Loucy (cell line): ENCODE measurements at regions not wholly inside any gene's neighbourhood (a gene's known extent, or its start where the extent isn't known, plus 50 kb on each side); places are given as distances from the start of the nearest gene placed in this dataset.
"Not testable (repeated sequence)": the region's sequence is repeated elsewhere in the genome, so short reads cannot be mapped to it uniquely, and the experiment has no call there.

ENCODE experiments used
- H2AFZ ChIP-seq: fragments of 200-600 bp; sonication (generic); 2 replicates; pipeline ENCODE4 v1.6.0; 2016; ENCODE audit warnings: antibody characterized with exemption, mild to moderate bottlenecking, low read length, moderate library complexity
- H3F3A ChIP-seq: fragments of 200-600 bp; 2 replicates; pipeline ENCODE4 v1.6.0; 2016; ENCODE audit warnings: antibody characterized with exemption, low read depth, mild to moderate bottlenecking
- H3K27me3 ChIP-seq: fragments of 200-600 bp; sonication (generic); 2 replicates; pipeline ENCODE4 v1.6.1; 2014; ENCODE audit warnings: low read length, mild to moderate bottlenecking; ENCODE audit not compliant: insufficient read depth, poor library complexity, severe bottlenecking
- H3K36me3 ChIP-seq: fragments of 200-600 bp; sonication (generic); 2 replicates; pipeline ENCODE4 v1.6.1; 2016; ENCODE audit warnings: low read length; ENCODE audit not compliant: insufficient read depth
- H3K4me1 ChIP-seq: fragments of 200-600 bp; sonication (generic); 2 replicates; pipeline ENCODE4 v1.5.1; 2014; ENCODE audit warnings: low read length, mild to moderate bottlenecking; ENCODE audit not compliant: insufficient read depth, poor library complexity, severe bottlenecking
- H3K4me2 ChIP-seq: fragments of 200-600 bp; sonication (generic); 2 replicates; pipeline ENCODE4 v1.6.0; 2014; ENCODE audit warnings: antibody characterized with exemption, low read length, low read depth, mild to moderate bottlenecking; ENCODE audit not compliant: poor library complexity, severe bottlenecking
- H3K4me3 ChIP-seq: fragments of 200-600 bp; sonication (generic); 2 replicates; pipeline ENCODE4 v1.5.1; 2014; ENCODE audit warnings: low read length, mild to moderate bottlenecking, mixed read lengths; ENCODE audit not compliant: poor library complexity, severe bottlenecking
- H3K79me2 ChIP-seq: fragments of 200-600 bp; sonication (generic); 2 replicates; pipeline ENCODE4 v1.6.1; 2014; ENCODE audit warnings: low read length; ENCODE audit not compliant: insufficient read depth
- H3K9ac ChIP-seq: fragments of 200-600 bp; sonication (generic); 2 replicates; pipeline ENCODE4 v1.6.0; 2014; ENCODE audit warnings: mild to moderate bottlenecking, low read depth, low read length, moderate library complexity; ENCODE audit not compliant: poor library complexity, severe bottlenecking
- H3K9me2 ChIP-seq: fragments of 200-600 bp; sonication (generic); replicated peaks from 2 replicates; pipeline ENCODE4 v1.6.1; 2016; ENCODE audit warnings: low read depth, low read length, mixed read lengths
- H3K9me3 ChIP-seq: fragments of 200-600 bp; sonication (generic); 2 replicates; pipeline ENCODE4 v1.6.1; 2014; ENCODE audit warnings: mild to moderate bottlenecking, antibody characterized with exemption, low read length, low read depth; ENCODE audit not compliant: insufficient read depth
- H4K20me1 ChIP-seq: fragments of 200-600 bp; sonication (generic); 2 replicates; pipeline ENCODE4 v1.6.0; 2014; ENCODE audit warnings: antibody characterized with exemption, low read length, mild to moderate bottlenecking; ENCODE audit not compliant: insufficient read depth, poor library complexity, severe bottlenecking

DNA sequence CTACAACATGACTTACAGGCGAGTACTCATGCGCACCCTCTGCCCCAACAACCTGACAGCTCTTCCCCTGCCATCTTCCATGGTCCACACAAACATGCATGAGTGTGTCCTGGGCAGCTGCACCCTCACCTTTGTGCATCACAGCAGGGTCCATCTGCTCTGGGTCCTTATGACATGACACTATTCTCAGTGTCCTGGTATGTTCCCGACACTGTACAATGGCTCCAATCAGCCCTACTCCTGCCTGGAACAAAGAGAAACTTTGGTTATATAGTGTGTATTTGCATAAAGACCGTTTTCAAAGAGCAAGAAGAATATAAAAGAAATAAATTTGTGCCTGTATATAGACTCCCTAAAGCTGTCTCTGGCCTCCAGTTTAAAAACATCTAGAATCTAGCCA, 1679.2 kb downstream of the SPATA31A7 start:
- H3K4me1 ChIP-seq, H3K79me2 ChIP-seq, H3K27me3 ChIP-seq, H3F3A ChIP-seq, H3K36me3 ChIP-seq, H4K20me1 ChIP-seq, H3K9me2 ChIP-seq, H3K9ac ChIP-seq, H3K9me3 ChIP-seq, H3K4me2 ChIP-seq, H3K4me3 ChIP-seq, H2AFZ ChIP-seq: not testable (repeated sequence)

DNA sequence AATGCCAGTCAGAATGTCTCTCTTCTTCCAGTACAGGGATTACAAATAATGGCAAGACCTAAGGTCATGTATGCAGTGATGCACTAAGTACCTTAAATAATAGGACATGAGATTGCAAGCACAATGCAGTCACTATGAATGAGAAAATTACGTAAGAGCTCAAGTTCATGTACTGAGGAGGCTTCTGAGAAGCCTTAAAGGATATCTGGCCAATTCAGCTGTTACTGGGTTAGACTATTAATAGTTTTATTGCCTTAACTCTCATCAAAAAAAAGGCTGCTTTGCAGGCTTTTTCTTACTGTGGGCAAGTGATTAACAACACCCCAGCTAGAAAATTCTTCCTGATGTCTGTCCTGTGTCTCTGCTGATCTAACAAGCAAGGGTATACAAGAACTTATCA, 1681.9 kb downstream of the SPATA31A7 start:
- not testable (repeated sequence) for H3K4me3 ChIP-seq, H2AFZ ChIP-seq, H3K9me2 ChIP-seq

DNA sequence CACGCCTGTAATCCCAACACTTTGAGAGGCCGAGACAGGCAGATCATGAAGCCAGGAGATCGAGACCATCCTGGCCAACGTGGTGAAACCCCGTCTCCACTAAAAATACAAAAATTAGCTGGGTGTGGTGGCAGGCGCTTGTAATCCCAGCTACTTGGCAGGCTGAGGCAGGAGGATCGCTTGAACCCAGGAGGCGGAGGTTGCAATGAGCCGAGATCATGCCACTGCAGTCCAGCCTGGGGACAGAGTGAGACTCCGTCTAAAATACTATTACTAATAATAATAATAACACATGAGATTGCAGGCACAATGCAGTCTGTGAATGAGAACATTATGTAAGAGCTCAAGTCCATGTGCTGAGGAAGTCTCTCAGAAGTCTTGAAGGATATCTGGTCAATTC, 1684.4 kb downstream of the SPATA31A7 start:
- not testable (repeated sequence) for H3K4me3 ChIP-seq, H3K4me2 ChIP-seq, H4K20me1 ChIP-seq, H3K9me3 ChIP-seq, H3F3A ChIP-seq, H3K36me3 ChIP-seq, H3K27me3 ChIP-seq, H3K9me2 ChIP-seq, H3K4me1 ChIP-seq, H3K79me2 ChIP-seq, H3K9ac ChIP-seq, H2AFZ ChIP-seq

More for the DNA sequence above, 1681.9 kb downstream of the SPATA31A7 start:
- H3K79me2 ChIP-seq, H3K27me3 ChIP-seq, H4K20me1 ChIP-seq, H3K9me3 ChIP-seq, H3K36me3 ChIP-seq, H3K4me2 ChIP-seq, H3K4me1 ChIP-seq, H3K9ac ChIP-seq, H3F3A ChIP-seq: not testable (repeated sequence)

DNA sequence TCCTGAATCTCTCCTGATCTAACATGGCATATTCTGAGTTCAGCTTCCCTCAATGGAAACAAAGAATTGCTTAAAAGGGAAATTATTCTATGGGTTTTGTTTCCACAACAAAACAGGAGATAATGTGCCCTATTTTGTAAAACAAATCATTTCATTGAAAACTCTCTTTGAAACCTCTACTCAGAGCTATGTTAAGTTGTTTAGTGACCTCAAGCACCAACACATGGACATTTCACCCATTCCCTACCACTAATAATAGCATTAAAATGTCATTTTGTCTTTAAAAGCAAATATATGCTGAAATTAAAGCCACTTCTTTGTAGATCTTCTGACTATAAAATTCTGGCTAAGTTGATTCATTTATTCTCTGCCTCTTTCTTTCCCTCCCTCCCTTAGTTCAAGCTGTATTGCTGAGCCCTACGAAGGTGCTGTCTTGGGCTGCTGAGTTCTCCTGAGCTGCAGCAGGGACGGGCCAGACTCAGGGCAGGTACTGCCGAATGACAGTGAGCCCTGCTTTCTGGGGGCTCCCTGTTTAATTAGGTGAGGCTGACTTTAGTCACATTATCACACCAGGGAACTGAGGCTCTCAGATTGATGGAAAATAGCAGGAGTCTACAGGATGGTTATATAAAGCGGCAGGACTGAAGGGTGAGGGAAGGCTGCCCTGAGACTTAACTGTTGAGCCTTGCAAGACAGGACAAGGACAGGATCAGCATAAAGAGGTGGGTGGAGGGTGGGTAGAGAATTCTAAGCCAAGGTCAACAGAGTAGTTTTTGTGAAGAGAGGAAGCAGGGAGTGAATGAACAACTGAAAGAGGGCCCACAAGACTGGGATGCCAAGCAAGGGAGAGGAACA, 1685.1 kb downstream of the SPATA31A7 start:
- H3K36me3 ChIP-seq, H3K9me3 ChIP-seq, H3K9ac ChIP-seq, H3K9me2 ChIP-seq, H3F3A ChIP-seq, H2AFZ ChIP-seq, H4K20me1 ChIP-seq, H3K79me2 ChIP-seq, H3K4me2 ChIP-seq, H3K4me1 ChIP-seq, H3K27me3 ChIP-seq, H3K4me3 ChIP-seq: not testable (repeated sequence)

DNA sequence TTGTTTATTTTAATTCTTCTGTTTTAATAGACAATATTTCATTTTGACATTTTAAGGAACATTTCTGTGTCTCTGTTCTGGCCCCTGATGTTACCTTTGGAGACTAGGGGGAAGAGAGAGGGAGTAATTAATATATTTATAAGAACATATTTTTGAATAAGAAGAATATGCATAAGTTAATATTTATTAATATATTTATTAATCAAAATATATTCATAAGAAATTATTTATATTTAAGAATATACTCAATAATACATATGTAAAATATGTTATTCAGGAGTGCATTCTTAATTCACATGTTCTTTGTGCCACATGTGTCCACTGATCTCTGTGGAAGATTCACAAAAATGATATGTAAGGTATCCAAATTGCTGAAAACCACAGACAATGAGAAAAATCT, 1687.7 kb downstream of the SPATA31A7 start:
- H3K27me3 ChIP-seq, H3K4me3 ChIP-seq, H3K9me2 ChIP-seq, H3K79me2 ChIP-seq, H3K9me3 ChIP-seq, H2AFZ ChIP-seq, H3F3A ChIP-seq, H3K36me3 ChIP-seq, H3K4me2 ChIP-seq, H3K9ac ChIP-seq, H3K4me1 ChIP-seq, H4K20me1 ChIP-seq: not testable (repeated sequence)

DNA sequence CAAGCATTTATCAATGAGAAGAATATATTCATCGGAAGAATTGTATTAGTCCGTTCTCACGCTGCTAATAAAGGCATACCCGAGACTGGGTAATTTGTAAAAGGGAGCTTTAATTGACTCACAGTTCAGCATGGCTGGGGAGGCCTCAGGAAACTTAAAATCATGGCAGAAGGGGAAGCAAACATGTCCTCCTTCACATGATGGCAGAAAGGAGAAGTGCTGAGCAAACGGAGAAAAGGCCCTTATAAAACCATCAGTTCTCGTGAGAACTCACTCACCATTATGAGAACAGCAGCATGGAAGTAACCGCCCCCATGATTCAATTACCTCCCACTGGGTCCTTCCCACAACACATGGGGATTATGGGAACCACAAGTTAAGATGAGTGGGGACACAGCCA, 1688.2 kb downstream of the SPATA31A7 start:
- not testable (repeated sequence) for H3K4me3 ChIP-seq, H3K4me2 ChIP-seq, H4K20me1 ChIP-seq, H3K9me2 ChIP-seq, H3K4me1 ChIP-seq, H3K79me2 ChIP-seq, H3K36me3 ChIP-seq, H3K9ac ChIP-seq, H3K27me3 ChIP-seq, H3K9me3 ChIP-seq, H3F3A ChIP-seq, H2AFZ ChIP-seq

DNA sequence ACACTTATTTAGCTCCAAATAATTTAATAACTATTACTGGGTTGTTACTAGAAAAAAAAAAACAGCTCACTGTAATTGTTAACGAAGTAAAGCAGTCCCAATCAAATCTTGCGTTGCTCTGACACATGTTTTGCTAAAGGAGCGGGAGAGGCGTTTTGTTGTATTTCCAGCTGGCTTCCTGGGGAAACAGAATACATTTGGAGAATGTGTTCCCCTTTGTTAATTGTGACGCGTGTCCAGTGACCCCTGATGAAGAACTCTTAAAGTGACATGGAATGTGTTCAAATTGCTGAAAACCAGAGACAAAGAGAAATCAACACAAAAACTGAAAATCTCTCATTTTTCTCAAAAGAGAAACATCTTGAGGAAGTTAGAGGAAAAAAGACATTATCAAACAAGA, 1690.6 kb downstream of the SPATA31A7 start:
- H3K4me1 ChIP-seq, H3K9ac ChIP-seq, H4K20me1 ChIP-seq, H3K9me2 ChIP-seq, H3K4me2 ChIP-seq, H3K9me3 ChIP-seq, H3K79me2 ChIP-seq, H3F3A ChIP-seq, H3K36me3 ChIP-seq, H3K4me3 ChIP-seq, H3K27me3 ChIP-seq, H2AFZ ChIP-seq: not testable (repeated sequence)
